GM12878 (cell line): ENCODE measurements at regions not wholly inside any gene's neighbourhood (a gene's known extent, or its start where the extent isn't known, plus 50 kb on each side); places are given as distances from the start of the nearest gene placed in this dataset.

Experiments
- ATF3 ChIP-seq: IDR thresholded peaks from 2 replicates; pipeline ENCODE4 v1.6.1; 2011; ENCODE audit warnings: low read depth, mild to moderate bottlenecking, low read length, moderate library complexity, borderline replicate concordance; ENCODE audit errors: extremely low read depth
- CEBPB ChIP-seq, 2 experiments: fragments of 150-350 bp in 1 of 2; IDR thresholded peaks; 2 replicates each; pipeline ENCODE4 v1.6.1; 2012 to 2014; ENCODE audit warnings: low read depth in 2 of 2, low read length in 2 of 2, borderline replicate concordance in 1 of 2, inconsistent platforms in 1 of 2
- CTCF ChIP-seq, 3 experiments: IDR thresholded peaks in 2 of 3; conservative IDR thresholded peaks in 1 of 3; 2 replicates each; pipeline ENCODE4 v1.5.1; 2011; ENCODE audit warnings: low read depth in 3 of 3, low read length in 3 of 3, mild to moderate bottlenecking in 3 of 3, control low read depth in 2 of 3, moderate library complexity in 2 of 3, inconsistent platforms in 1 of 3, mixed read lengths in 1 of 3; ENCODE audit not compliant: control insufficient read depth in 2 of 3, insufficient read depth in 1 of 3; ENCODE audit errors: extremely low read depth in 1 of 3
- EGR1 ChIP-seq, 2 experiments: IDR thresholded peaks; 1 replicate in 1 of 2; 2 replicates in 1 of 2; pipeline ENCODE4 v1.6.1; 2011 to 2012; ENCODE audit warnings: low read depth in 2 of 2, low read length in 2 of 2, borderline replicate concordance in 1 of 2, mild to moderate bottlenecking in 1 of 2, moderate library complexity in 1 of 2
- EP300 ChIP-seq, 2 experiments: fragments of 150-350 bp in 1 of 2; IDR thresholded peaks; 2 replicates each; pipeline ENCODE4 v1.6.1; 2011 to 2012; ENCODE audit warnings: low read depth in 2 of 2, low read length in 2 of 2, borderline replicate concordance in 1 of 2, improper control_type of control experiment in 1 of 2, inconsistent platforms in 1 of 2; ENCODE audit not compliant: control insufficient read depth in 1 of 2
- POLR2A ChIP-seq: IDR thresholded peaks from 2 replicates; pipeline ENCODE4 v1.6.1; 2011; ENCODE audit warnings: low read depth, mild to moderate bottlenecking, low read length
- REST ChIP-seq: IDR thresholded peaks from 2 replicates; pipeline ENCODE4 v1.6.1; 2012; ENCODE audit warnings: mild to moderate bottlenecking, low read depth, low read length
- SIN3A ChIP-seq: IDR thresholded peaks from 2 replicates; pipeline ENCODE4 v1.6.1; 2012; ENCODE audit warnings: low read depth, low read length, improper control_type of control experiment
- ZNF384 ChIP-seq: IDR thresholded peaks from 2 replicates; pipeline ENCODE4 v1.6.1; 2012; ENCODE audit warnings: low read depth, mild to moderate bottlenecking, low read length, improper control_type of control experiment, borderline replicate concordance
- ZSCAN29 ChIP-seq: fragments of 450-650 bp; IDR thresholded peaks from 2 replicates; pipeline ENCODE4 v1.6.1; 2017; ENCODE audit warnings: mild to moderate bottlenecking, moderate library complexity

- TF ChIP-seq CTCF (IDR thresholded peaks at IDR 0.05 in 2 of 3, conservative IDR thresholded peaks at IDR 0.05 in 1 of 3; ENCODE audit: control insufficient read depth in 2 of 3, extremely low read depth in 1 of 3, insufficient read depth in 1 of 3, low read depth in 3 of 3, low read length in 3 of 3) (no peak), ATF3 (no peak), ZSCAN29 (no peak), POLR2A (no peak), REST (no peak), SIN3A (no peak), EGR1 (IDR thresholded peaks at IDR 0.05; ENCODE audit: borderline replicate concordance in 1 of 2, low read depth in 2 of 2, low read length in 2 of 2) (no peak), CEBPB (IDR thresholded peaks at IDR 0.05; ENCODE audit: borderline replicate concordance in 1 of 2, low read depth in 2 of 2, low read length in 2 of 2) (no peak), ZNF384 (no peak), EP300 (IDR thresholded peaks at IDR 0.05; ENCODE audit: borderline replicate concordance in 1 of 2, control insufficient read depth in 1 of 2, low read depth in 2 of 2, low read length in 2 of 2) (no peak)
These were observed 380.1 kb upstream of the TUSC1 start for GRCh38 chr9:26058111-26058895.
